HEK293 (cell line): ENCODE measurements at regions not wholly inside any gene's neighbourhood (a gene's known extent, or its start where the extent isn't known, plus 50 kb on each side); places are given as distances from the start of the nearest gene placed in this dataset.

Source experiments
- CTCF ChIA-PET: fragments of 350-600 bp; formaldehyde crosslinking; extraction: SDS; loops from one replicate; lab custom pipeline; 2021; ENCODE audit warnings: antibody characterized with exemption; lab: Yijun Ruan, JAX
- POLR2A ChIA-PET: fragments of 300-600 bp; formaldehyde crosslinking; extraction: SDS; loops from one replicate; lab custom pipeline; 2020; ENCODE audit warnings: antibody characterized with exemption, inconsistent platforms; lab: Yijun Ruan, JAX
- H3K27ac ChIP-seq: fragments of 200-500 bp; sonication (Bioruptor generic); 2 replicates; pipeline ENCODE4 v1.5.1; 2014; ENCODE audit warnings: low read depth, low read length, control low read depth, inconsistent platforms; ENCODE audit errors: extremely low read depth
- H3K36me3 ChIP-seq, 2 experiments: fragments of 200-500 bp in 1 of 2; sonication (Bioruptor generic) in 1 of 2; 1 replicate in 1 of 2; 2 replicates in 1 of 2; pipeline ENCODE4 v1.5.1; 2014 to 2017; ENCODE audit warnings: inconsistent platforms in 2 of 2, low read length in 2 of 2; ENCODE audit not compliant: control insufficient read depth in 2 of 2, insufficient read depth in 1 of 2
- H3K4me1 ChIP-seq: fragments of 200-500 bp; sonication (Bioruptor generic); 2 replicates; pipeline ENCODE4 v1.5.1; 2014; ENCODE audit warnings: mild to moderate bottlenecking, low read length, inconsistent platforms; ENCODE audit not compliant: control insufficient read depth, insufficient read depth
- H3K4me3 ChIP-seq: 2 replicates; pipeline ENCODE4 v1.5.1; 2011; ENCODE audit warnings: low read depth, mild to moderate bottlenecking, control low read depth, low read length, moderate library complexity
- H3K9me3 ChIP-seq: fragments of 200-500 bp; sonication (Bioruptor generic); 2 replicates; pipeline ENCODE4 v1.5.1; 2014; ENCODE audit warnings: low read depth, low read length, inconsistent platforms; ENCODE audit not compliant: control insufficient read depth, insufficient read depth
- ATF2 ChIP-seq: fragments of 450-650 bp; formaldehyde crosslinking; IDR thresholded peaks from 2 replicates; pipeline ENCODE4 v1.5.1; 2016; ENCODE audit warnings: missing biosample characterization, missing genetic modification characterization, low read depth
- FEZF1 ChIP-seq: fragments of 450-650 bp; formaldehyde crosslinking; IDR thresholded peaks from 2 replicates; pipeline ENCODE4 v1.5.1; 2016; ENCODE audit warnings: missing biosample characterization, missing genetic modification characterization
- HOXA7 ChIP-seq: sonication (generic); formaldehyde crosslinking; IDR thresholded peaks from 2 replicates; pipeline ENCODE4 v1.8.1; 2022; ENCODE audit warnings: missing genetic modification reagents, borderline replicate concordance
- IKZF3 ChIP-seq: fragments of 450-650 bp; IDR thresholded peaks from 2 replicates; pipeline ENCODE4 v1.5.0; 2018; ENCODE audit warnings: missing biosample characterization, mild to moderate bottlenecking, missing genetic modification characterization, moderate library complexity
- OVOL3 ChIP-seq: fragments of 450-650 bp; formaldehyde crosslinking; IDR thresholded peaks from 2 replicates; pipeline ENCODE4 v1.5.1; 2016; ENCODE audit warnings: missing biosample characterization, missing genetic modification characterization
- TCF7L2 ChIP-seq: IDR thresholded peaks from 2 replicates; pipeline ENCODE4 v1.6.1; 2011; ENCODE audit warnings: low read depth, mild to moderate bottlenecking, inconsistent platforms, low read length, moderate library complexity, borderline replicate concordance
- YY1 ChIP-seq: fragments of 450-650 bp; formaldehyde crosslinking; IDR thresholded peaks from 2 replicates; pipeline ENCODE4 v1.5.1; 2018; ENCODE audit warnings: missing biosample characterization, missing genetic modification characterization
- YY2 ChIP-seq: fragments of 450-650 bp; formaldehyde crosslinking; IDR thresholded peaks from 2 replicates; pipeline ENCODE4 v1.5.1; 2016; ENCODE audit warnings: missing biosample characterization, missing genetic modification characterization
- ZBTB49 ChIP-seq: fragments of 450-650 bp; formaldehyde crosslinking; IDR thresholded peaks from 2 replicates; pipeline ENCODE4 v1.5.1; 2016; ENCODE audit warnings: missing biosample characterization, missing genetic modification characterization, low read depth
- ZFP41 ChIP-seq: fragments of 450-650 bp; formaldehyde crosslinking; IDR thresholded peaks from 2 replicates; pipeline ENCODE4 v1.5.1; 2016; ENCODE audit warnings: missing biosample characterization, missing genetic modification characterization, borderline replicate concordance
- ZNF114 ChIP-seq: fragments of 450-650 bp; formaldehyde crosslinking; IDR thresholded peaks from 2 replicates; pipeline ENCODE4 v1.5.0; 2017; ENCODE audit warnings: missing biosample characterization, missing genetic modification characterization
- ZNF221 ChIP-seq: fragments of 450-650 bp; formaldehyde crosslinking; IDR thresholded peaks from 2 replicates; pipeline ENCODE4 v1.5.1; 2017; ENCODE audit warnings: missing biosample characterization, missing genetic modification characterization, borderline replicate concordance
- ZNF292 ChIP-seq: fragments of 450-650 bp; formaldehyde crosslinking; IDR thresholded peaks from 2 replicates; pipeline ENCODE4 v1.5.1; 2016; ENCODE audit warnings: low read depth, missing biosample characterization, missing genetic modification characterization, borderline replicate concordance
- ZNF335 ChIP-seq: fragments of 450-650 bp; formaldehyde crosslinking; conservative IDR thresholded peaks from 2 replicates; pipeline ENCODE4 v1.5.1; 2016; ENCODE audit warnings: missing biosample characterization, missing genetic modification characterization
- ZNF366 ChIP-seq: fragments of 450-650 bp; formaldehyde crosslinking; conservative IDR thresholded peaks from 2 replicates; pipeline ENCODE4 v1.5.1; 2016; ENCODE audit warnings: missing biosample characterization, missing genetic modification characterization
- ZNF404 ChIP-seq: fragments of 450-650 bp; formaldehyde crosslinking; IDR thresholded peaks from 2 replicates; pipeline ENCODE4 v1.5.1; 2017; ENCODE audit warnings: missing biosample characterization, missing genetic modification characterization
- ZNF449 ChIP-seq: fragments of 450-650 bp; formaldehyde crosslinking; IDR thresholded peaks from 2 replicates; pipeline ENCODE4 v1.5.1; 2017; ENCODE audit warnings: missing biosample characterization, mild to moderate bottlenecking, missing genetic modification characterization, moderate library complexity
- ZNF48 ChIP-seq: fragments of 450-650 bp; formaldehyde crosslinking; IDR thresholded peaks from 2 replicates; pipeline ENCODE4 v1.5.1; 2016; ENCODE audit warnings: missing biosample characterization, missing genetic modification characterization
- ZNF510 ChIP-seq: fragments of 450-650 bp; formaldehyde crosslinking; IDR thresholded peaks from 2 replicates; pipeline ENCODE4 v1.5.1; 2018; ENCODE audit warnings: mild to moderate bottlenecking, missing genetic modification characterization, missing biosample characterization; ENCODE audit not compliant: insufficient replicate concordance
- ZNF549 ChIP-seq: fragments of 450-650 bp; IDR thresholded peaks from 2 replicates; pipeline ENCODE4 v1.5.1; 2018; ENCODE audit warnings: missing biosample characterization, missing genetic modification characterization, mild to moderate bottlenecking, inconsistent platforms, moderate library complexity
- ZNF580 ChIP-seq: fragments of 450-650 bp; formaldehyde crosslinking; IDR thresholded peaks from 2 replicates; pipeline ENCODE4 v1.5.1; 2016; ENCODE audit warnings: missing biosample characterization, missing genetic modification characterization
- ZNF610 ChIP-seq: fragments of 450-650 bp; formaldehyde crosslinking; IDR thresholded peaks from 2 replicates; pipeline ENCODE4 v1.5.1; 2016; ENCODE audit warnings: missing biosample characterization, missing genetic modification characterization, borderline replicate concordance
- ZNF830 ChIP-seq: fragments of 450-650 bp; IDR thresholded peaks from 2 replicates; pipeline ENCODE4 v1.5.0; 2018; ENCODE audit warnings: missing biosample characterization, missing genetic modification characterization, low read depth, mild to moderate bottlenecking, moderate library complexity
- ZSCAN18 ChIP-seq: fragments of 450-650 bp; formaldehyde crosslinking; IDR thresholded peaks from 2 replicates; pipeline ENCODE4 v1.5.1; 2016; ENCODE audit warnings: missing biosample characterization, missing genetic modification characterization
- ZSCAN30 ChIP-seq: fragments of 450-650 bp; IDR thresholded peaks from 2 replicates; pipeline ENCODE4 v1.5.1; 2018; ENCODE audit warnings: missing biosample characterization, mild to moderate bottlenecking, missing genetic modification characterization, moderate library complexity

GRCh38 chr7:22555476-22555875 is 55.5 kb upstream of the STEAP1B start:
- CTCF ChIA-PET, result interaction anchor here (0.7 to 1.4 kb wide), 3 partner anchors 32 to 1172 kb away, joined by 3 to 8 read pairs (median 4); no protein-coding TSS in a partner anchor
- Histone ChIP-seq H3K27ac (no peak overlapping the region), H3K4me3 (no peak overlapping the region), H3K9me3 (no peaks in the 10 kb centered on the region), H3K4me1 (no peaks in the 10 kb centered on the region), H3K36me3 (no peaks in the 10 kb centered on the region)
- POLR2A ChIA-PET, result interaction anchor here (0.5 kb wide), 1 partner anchor 265 kb away, joined by 3 read pairs; no protein-coding TSS in a partner anchor
- TF ChIP-seq ZNF292 (tag by site-specific recombination) (no peak), ZNF449 (tag by site-specific recombination) (no peak), ZNF580 (no peak), ZNF114 (no peak), ZFP41 (no peak), ATF2 (no peak), IKZF3 (no peak), ZNF335 (no peak), ZNF510 (tag by site-specific recombination) (no peak), ZNF404 (tag by site-specific recombination) (no peak), ZNF610 (tag by site-specific recombination) (no peak), TCF7L2 (no peak), ZSCAN30 (tag by site-specific recombination) (no peak), ZBTB49 (tag by site-specific recombination) (no peak), YY2 (tag by site-specific recombination) (no peak), OVOL3 (tag by site-specific recombination) (no peak), FEZF1 (tag by site-specific recombination) (no peak)

- Histone ChIP-seq H3K4me1 (no peaks in the 10 kb centered on the region; the same call in 1 of the 2 replicates), H3K4me3 (no peak overlapping the region), H3K36me3 (no peaks in the 10 kb centered on the region), H3K9me3 (no peaks in the 10 kb centered on the region)
- CTCF ChIA-PET, result interaction anchor here (0.6 to 3.0 kb wide), 2 partner anchors 238 to 501 kb away, joined by 3 to 12 read pairs; no protein-coding TSS in a partner anchor
- no peak for TF ChIP-seq HOXA7
- TF ChIP-seq ZSCAN30 (tag by site-specific recombination), result no peak
- TF ChIP-seq ZSCAN18, result no peak
- no peak for TF ChIP-seq ZNF830 (tag by site-specific recombination)
- no peak for TF ChIP-seq ZNF549
- no peak for TF ChIP-seq ATF2
- no peak for TF ChIP-seq YY1 (tag by site-specific recombination)
- no peak for TF ChIP-seq ZNF221 (tag by site-specific recombination)
- no peak for TF ChIP-seq ZNF48 (tag by site-specific recombination)
- TF ChIP-seq ZNF366, result no peak
- TF ChIP-seq, all 188 proteins: peak for 0
- H3K27ac ChIP-seq, result no peak overlapping the region
- POLR2A ChIA-PET, result no interaction called here
Observed at GRCh38 chr7:22554184-22554583, 54.2 kb upstream of the STEAP1B start.
